ENCODE measurements at regions not wholly inside any gene's neighbourhood (a gene's known extent, or its start where the extent isn't known, plus 50 kb on each side); places are given as distances from the start of the nearest gene placed in this dataset.

GRCh38 chr4:123939621-123940020 lies 543.0 kb downstream of the SPRY1 start:
- no peak for DNase-seq (ENCODE audit: low read depth in 2 of 2)

GRCh38 chr4:123940604-123941003 lies 544.0 kb downstream of the SPRY1 start:
- no peak for DNase-seq (ENCODE audit: low read depth in 2 of 2)

- no peak for DNase-seq (ENCODE audit: low read depth in 2 of 2)
Observed at GRCh38 chr4:123941306-123941705, 544.7 kb downstream of the SPRY1 start.

GRCh38 chr4:123943976-123944375 lies 547.4 kb downstream of the SPRY1 start:
- DNase-seq (ENCODE audit: low read depth in 2 of 2) = no peak

GRCh38 chr4:123945301-123945700 lies 548.7 kb downstream of the SPRY1 start:
- no peak for DNase-seq (ENCODE audit: low read depth in 2 of 2)

GRCh38 chr4:123950530-123950929 lies 553.9 kb downstream of the SPRY1 start:
- DNase-seq (ENCODE audit: low read depth in 2 of 2) = no peak

- no peak for DNase-seq (ENCODE audit: low read depth in 2 of 2)
Observed at GRCh38 chr4:123952530-123953274, 556.1 kb downstream of the SPRY1 start.

GRCh38 chr4:123953566-123953965 lies 557.0 kb downstream of the SPRY1 start:
- DNase-seq (ENCODE audit: low read depth in 2 of 2) = no peak

- DNase-seq (ENCODE audit: low read depth in 2 of 2) = no peak
Observed at GRCh38 chr4:123954220-123954619, 557.6 kb downstream of the SPRY1 start.

GRCh38 chr4:123955167-123955800 lies 558.7 kb downstream of the SPRY1 start:
- DNase-seq (ENCODE audit: low read depth in 2 of 2) = no peak

- no peak for DNase-seq (ENCODE audit: low read depth in 2 of 2)
Observed at GRCh38 chr4:123956204-123956603, 559.6 kb downstream of the SPRY1 start.

- DNase-seq (ENCODE audit: low read depth in 2 of 2) = no peak
Observed at GRCh38 chr4:123966990-123967769, 570.6 kb downstream of the SPRY1 start.

- no peak for DNase-seq (ENCODE audit: low read depth in 2 of 2)
Observed at GRCh38 chr4:123972031-123972430, 575.4 kb downstream of the SPRY1 start.

- DNase-seq (ENCODE audit: low read depth in 2 of 2) = no peak
Observed at GRCh38 chr4:123974386-123975149, 578.0 kb downstream of the SPRY1 start.

GRCh38 chr4:123976285-123976684 lies 579.7 kb downstream of the SPRY1 start:
- DNase-seq (ENCODE audit: low read depth in 2 of 2) = no peak

GRCh38 chr4:123976819-123977218 lies 580.2 kb downstream of the SPRY1 start:
- DNase-seq (ENCODE audit: low read depth in 2 of 2) = no peak

GRCh38 chr4:123977641-123978081 lies 581.1 kb downstream of the SPRY1 start:
- no peak for DNase-seq (ENCODE audit: low read depth in 2 of 2)

- no peak for DNase-seq (ENCODE audit: low read depth in 2 of 2)
Observed at GRCh38 chr4:123978637-123979036, 582.0 kb downstream of the SPRY1 start.

GRCh38 chr4:123980736-123981300 lies 584.2 kb downstream of the SPRY1 start:
- no peak for DNase-seq (ENCODE audit: low read depth in 2 of 2)

GRCh38 chr4:123984886-123985285 lies 588.3 kb downstream of the SPRY1 start:
- no peak for DNase-seq (ENCODE audit: low read depth in 2 of 2)

GRCh38 chr4:123986268-123986798 lies 589.7 kb downstream of the SPRY1 start:
- DNase-seq (ENCODE audit: low read depth in 2 of 2) = no peak
